Upper lobe of right lung (tissue), 1 donor: ENCODE measurements at regions not wholly inside any gene's neighbourhood (a gene's known extent, or its start where the extent isn't known, plus 50 kb on each side); places are given as distances from the start of the nearest gene placed in this dataset.

ENCODE experiments used
- ATAC-seq: fragments of 200-7000 bp; cut with Tn5 transposase; one replicate; pipeline ENCODE4 v1.9.1; 2020; ENCODE audit warnings: mild to moderate bottlenecking, moderate library complexity
- DNase-seq: peaks from one replicate; pipeline ENCODE4 v3.0.0-alpha.2; 2020
- H3K27ac ChIP-seq: fragments of 200-600 bp; one replicate; pipeline ENCODE4 v1.8.0; 2022
- H3K27me3 ChIP-seq: fragments of 200-600 bp; one replicate; pipeline ENCODE4 v1.8.0; 2022; ENCODE audit warnings: mild to moderate bottlenecking
- H3K36me3 ChIP-seq: fragments of 200-600 bp; one replicate; pipeline ENCODE4 v1.8.0; 2022
- H3K4me1 ChIP-seq: fragments of 200-600 bp; one replicate; pipeline ENCODE4 v1.8.0; 2022
- H3K4me3 ChIP-seq: fragments of 200-600 bp; one replicate; pipeline ENCODE4 v1.8.0; 2022; ENCODE audit warnings: mild to moderate bottlenecking
- H3K9me3 ChIP-seq: fragments of 200-600 bp; one replicate; pipeline ENCODE4 v1.8.0; 2022
- CTCF ChIP-seq: fragments of 200-600 bp; IDR thresholded peaks from one replicate; pipeline ENCODE4 v1.8.0; 2022; ENCODE audit warnings: antibody characterized with exemption
- intact Hi-C: fragments of 100-400 bp; cut with DNase I; formaldehyde crosslinking; loops from one replicate; pipeline ENCODE4 v1.11.0; 2022
- donor health status: DM: no; HTN: yes; CAD: no; lungs with severe emphysema.

- DNase-seq (no peak), ATAC-seq (no peak)
- Histone ChIP-seq H3K4me3 (no peak overlapping the region), H3K36me3 (no peaks in the 10 kb centered on the region), H3K9me3 (no peaks in the 10 kb centered on the region), H3K4me1 (no peaks in the 10 kb centered on the region), H3K27ac (no peak overlapping the region), H3K27me3 (no peaks in the 10 kb centered on the region)
- intact Hi-C loops, result no loop called here
- no peak for TF ChIP-seq CTCF
These were observed 482.7 kb downstream of the SLITRK6 start for GRCh38 chr13:85316506-85317025.

DNA sequence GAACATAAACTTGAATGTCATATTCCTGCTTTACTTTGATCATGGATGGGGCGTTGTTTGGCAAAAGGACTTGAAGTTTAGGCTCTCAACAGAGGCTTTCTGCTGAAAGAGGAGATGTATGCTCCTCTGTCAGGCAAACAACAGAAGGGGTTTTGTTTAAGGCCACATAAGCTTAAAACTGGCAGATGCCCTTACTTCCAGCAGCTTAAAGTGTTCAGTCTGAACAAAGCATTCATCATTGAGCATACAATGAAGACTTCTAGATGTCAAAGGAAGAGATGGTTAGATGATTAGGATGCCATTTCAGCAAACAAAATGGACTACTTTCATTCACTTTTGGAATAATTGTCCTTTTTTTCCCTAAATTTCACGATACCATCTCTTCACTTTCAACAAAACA is 484.5 kb downstream of the SLITRK6 start:
- H3K4me1 ChIP-seq, result no peaks in the 10 kb centered on the region
- H3K36me3 ChIP-seq, result no peaks in the 10 kb centered on the region
- ATAC-seq, result no peak
- TF ChIP-seq CTCF, result no peak
- no peak overlapping the region for H3K4me3 ChIP-seq
- intact Hi-C loops, result no loop called here
- no peaks in the 10 kb centered on the region for H3K27me3 ChIP-seq
- no peak for DNase-seq
- no peak overlapping the region for H3K27ac ChIP-seq
- H3K9me3 ChIP-seq, result no peaks in the 10 kb centered on the region

DNA sequence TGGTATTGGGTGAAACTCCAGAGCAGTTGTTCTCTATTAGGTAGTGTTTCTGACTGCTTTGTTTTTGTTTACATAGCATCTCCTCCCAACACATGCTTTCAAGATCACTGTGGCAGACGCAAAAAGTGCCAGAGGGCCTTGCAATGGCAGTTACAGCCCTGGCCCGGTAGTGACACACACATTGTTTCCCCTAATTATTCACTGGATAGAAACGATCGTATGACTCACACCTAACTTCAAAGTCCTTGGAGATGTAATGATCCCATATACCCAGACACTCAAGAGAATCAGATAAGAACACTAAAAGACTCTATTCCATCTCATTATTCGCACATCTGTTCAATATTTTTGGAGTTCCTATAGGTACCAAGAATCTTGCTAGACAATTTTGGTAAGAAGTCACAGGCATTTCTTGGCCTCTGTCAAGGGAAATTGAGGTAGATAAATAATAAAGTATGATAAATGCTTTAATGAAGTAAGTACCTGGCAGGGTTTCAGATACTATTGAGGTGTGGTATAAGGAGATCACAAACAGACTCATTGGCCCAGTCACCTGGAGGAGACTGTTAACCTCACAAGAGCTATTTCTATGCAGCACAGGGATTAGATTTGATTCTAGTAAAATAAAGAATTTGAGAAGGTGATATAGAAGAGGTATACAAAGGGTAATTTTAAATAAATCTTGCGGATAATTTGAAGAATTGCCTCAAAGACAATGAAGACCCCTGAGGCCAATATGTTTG is 485.3 kb downstream of the SLITRK6 start:
- Histone ChIP-seq H3K36me3 (no peaks in the 10 kb centered on the region), H3K27me3 (no peaks in the 10 kb centered on the region), H3K27ac (no peak overlapping the region), H3K9me3 (no peaks in the 10 kb centered on the region), H3K4me3 (no peak overlapping the region), H3K4me1 (no peaks in the 10 kb centered on the region)
- TF ChIP-seq CTCF, result no peak
- intact Hi-C loops, result no loop called here
- no peak for ATAC-seq
- DNase-seq, result no peak

DNA sequence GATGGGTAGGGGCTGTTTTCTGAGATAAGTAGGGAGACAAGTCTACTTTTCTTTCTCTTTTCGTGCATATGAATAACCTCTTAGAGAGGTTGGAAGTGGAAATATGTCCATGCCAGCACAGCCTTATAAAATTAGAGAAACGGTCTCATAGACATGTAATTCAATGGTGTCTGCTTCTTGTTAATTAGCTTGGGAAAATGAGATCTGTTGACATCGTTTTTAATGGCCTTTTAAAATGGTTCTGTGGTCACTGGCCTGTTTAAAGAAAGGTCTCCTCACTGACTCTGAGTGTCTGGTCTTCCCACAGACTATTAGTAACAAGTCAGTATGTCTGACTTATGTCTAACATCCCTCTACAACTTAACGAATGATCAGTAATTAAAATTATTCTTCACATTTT is 487.1 kb downstream of the SLITRK6 start:
- DNase-seq (no peak), ATAC-seq (no peak)
- Histone ChIP-seq H3K27me3 (no peaks in the 10 kb centered on the region), H3K4me3 (no peak overlapping the region), H3K4me1 (no peaks in the 10 kb centered on the region), H3K27ac (no peak overlapping the region), H3K9me3 (no peaks in the 10 kb centered on the region), H3K36me3 (no peaks in the 10 kb centered on the region)
- intact Hi-C loops, result no loop called here
- no peak for TF ChIP-seq CTCF

DNA sequence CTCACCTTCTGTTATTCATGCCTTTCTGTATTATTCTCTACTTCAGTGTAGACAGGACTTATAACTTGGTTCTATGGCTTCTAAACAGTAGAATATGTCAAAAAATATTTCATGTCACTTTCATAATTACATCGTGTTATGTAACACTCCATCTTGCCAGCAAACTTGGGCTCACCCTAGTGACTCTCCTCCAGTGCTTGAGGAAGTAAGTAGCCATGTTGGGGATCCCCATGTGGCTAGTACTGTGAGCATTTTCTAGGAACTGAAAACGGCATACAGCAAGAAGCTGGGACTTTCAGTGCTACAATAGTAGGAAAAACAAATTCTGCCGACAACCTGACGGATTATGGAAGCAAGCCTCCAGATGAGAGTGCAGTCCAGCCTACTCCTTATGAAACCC is 495.6 kb downstream of the SLITRK6 start:
- Histone ChIP-seq H3K9me3 (no peaks in the 10 kb centered on the region), H3K27me3 (no peaks in the 10 kb centered on the region), H3K27ac (no peak overlapping the region), H3K4me1 (no peaks in the 10 kb centered on the region), H3K4me3 (no peak overlapping the region), H3K36me3 (no peaks in the 10 kb centered on the region)
- no peak for TF ChIP-seq CTCF
- ATAC-seq (no peak), DNase-seq (no peak)
- intact Hi-C loops, result no loop called here
